ENCODE measurements at regions not wholly inside any gene's neighbourhood (a gene's known extent, or its start where the extent isn't known, plus 50 kb on each side); places are given as distances from the start of the nearest gene placed in this dataset.
A peak's percentile ranks its signal among the peaks of the same experiment; 100 is the strongest.

DNA sequence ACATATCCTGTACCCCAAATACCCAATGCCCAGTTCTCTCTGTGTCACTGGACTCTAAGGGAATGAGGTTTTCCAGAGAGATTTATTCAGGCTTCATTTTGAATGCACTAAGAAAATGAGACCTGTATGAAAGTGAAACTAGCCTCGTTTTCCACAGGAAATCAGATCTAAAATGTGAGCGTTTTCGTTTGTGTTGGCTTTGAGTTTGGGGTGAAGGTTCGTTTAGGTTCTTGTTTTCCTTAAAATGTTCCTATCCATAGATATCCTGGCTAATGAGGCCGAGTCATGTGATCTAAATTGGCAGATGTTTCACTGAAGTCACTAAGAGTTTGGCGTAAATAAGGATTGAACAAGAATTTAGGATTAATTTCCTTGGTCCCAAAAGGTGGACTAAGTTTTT lies 90.9 kb upstream of the BMPER start:
- DNase-seq (ENCODE audit: low spot score): no peak
- peak overlapping the region; percentile 61 for H3K4me3 ChIP-seq
- peak overlapping the region; percentile 56 to 73 for H3K27ac ChIP-seq

DNA sequence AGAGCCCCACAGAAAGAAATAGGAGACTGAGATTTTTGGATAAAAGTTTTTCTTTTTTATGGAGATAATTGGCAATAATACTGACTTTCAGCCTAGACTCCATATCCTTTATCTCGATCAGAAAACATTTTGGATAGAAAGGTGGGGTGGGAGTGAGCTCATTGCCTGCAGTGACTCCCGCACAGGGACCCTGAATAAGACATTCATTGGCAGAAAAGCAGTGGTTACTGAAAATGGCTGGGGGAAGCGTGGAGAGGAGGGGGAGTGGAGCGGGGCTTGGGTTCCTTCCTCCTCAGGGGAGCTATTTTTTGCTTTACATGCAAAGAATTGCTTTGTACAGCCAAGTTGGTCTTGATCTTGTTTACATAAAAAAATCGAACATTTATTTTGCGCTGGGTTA lies 90.4 kb upstream of the BMPER start:
- peak overlapping the region; percentile 61 for H3K4me3 ChIP-seq
- no peak for DNase-seq (ENCODE audit: low spot score)
- peak overlapping the region; percentile 56 to 73 for H3K27ac ChIP-seq
- TF ChIP-seq, protein P1, sequence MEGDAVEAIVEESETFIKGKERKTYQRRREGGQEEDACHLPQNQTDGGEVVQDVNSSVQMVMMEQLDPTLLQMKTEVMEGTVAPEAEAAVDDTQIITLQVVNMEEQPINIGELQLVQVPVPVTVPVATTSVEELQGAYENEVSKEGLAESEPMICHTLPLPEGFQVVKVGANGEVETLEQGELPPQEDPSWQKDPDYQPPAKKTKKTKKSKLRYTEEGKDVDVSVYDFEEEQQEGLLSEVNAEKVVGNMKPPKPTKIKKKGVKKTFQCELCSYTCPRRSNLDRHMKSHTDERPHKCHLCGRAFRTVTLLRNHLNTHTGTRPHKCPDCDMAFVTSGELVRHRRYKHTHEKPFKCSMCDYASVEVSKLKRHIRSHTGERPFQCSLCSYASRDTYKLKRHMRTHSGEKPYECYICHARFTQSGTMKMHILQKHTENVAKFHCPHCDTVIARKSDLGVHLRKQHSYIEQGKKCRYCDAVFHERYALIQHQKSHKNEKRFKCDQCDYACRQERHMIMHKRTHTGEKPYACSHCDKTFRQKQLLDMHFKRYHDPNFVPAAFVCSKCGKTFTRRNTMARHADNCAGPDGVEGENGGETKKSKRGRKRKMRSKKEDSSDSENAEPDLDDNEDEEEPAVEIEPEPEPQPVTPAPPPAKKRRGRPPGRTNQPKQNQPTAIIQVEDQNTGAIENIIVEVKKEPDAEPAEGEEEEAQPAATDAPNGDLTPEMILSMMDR (IDR thresholded peaks at IDR 0.05): no peak

More for the DNA sequence above, 90.9 kb upstream of the BMPER start:
- TF ChIP-seq, protein P1 (IDR thresholded peaks at IDR 0.05): no peak

DNA sequence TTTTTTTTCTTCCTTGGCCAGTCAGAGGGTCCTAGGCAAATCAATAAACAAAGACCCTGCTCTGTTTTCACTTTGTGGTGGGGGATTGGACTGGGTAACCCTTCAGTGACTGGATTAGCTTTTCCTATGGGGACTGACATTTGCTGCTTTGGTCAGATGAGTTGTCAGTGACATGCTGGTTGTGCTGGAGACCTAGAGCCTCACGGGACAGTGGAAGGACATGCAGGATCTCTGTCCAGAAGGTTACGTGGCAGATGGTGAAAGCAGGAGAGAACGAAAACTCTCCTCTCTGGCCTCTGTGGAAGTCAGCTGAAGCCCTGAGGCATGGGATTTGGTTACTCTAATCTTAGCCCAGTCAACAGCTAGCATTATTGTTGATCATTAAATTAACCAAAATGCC lies 90.0 kb upstream of the BMPER start:
- Histone ChIP-seq H3K27ac (peak overlapping the region; percentile 56 to 73), H3K4me3 (peak overlapping the region; percentile 61)
- no peak for DNase-seq (ENCODE audit: low spot score)
- TF ChIP-seq, protein P1 (IDR thresholded peaks at IDR 0.05): no peak

DNA sequence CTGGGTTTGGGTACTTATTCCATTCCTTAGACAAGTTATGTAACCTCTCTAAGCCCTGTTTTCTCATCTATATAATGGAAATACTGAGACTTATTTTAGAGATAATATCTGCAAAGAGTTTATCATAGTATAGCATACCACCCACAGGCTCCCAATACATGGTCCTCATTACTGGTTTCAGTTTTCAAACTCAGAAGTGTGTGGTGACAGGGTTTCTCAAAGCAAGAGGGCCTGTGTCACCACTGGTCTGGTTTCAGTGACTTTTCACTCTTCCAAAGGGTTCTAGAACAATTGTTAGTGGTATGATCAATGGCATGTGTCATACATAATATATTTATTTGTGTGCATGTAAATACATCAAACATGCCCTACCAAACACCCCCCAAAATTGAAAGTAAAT lies 89.2 kb upstream of the BMPER start:
- DNase-seq (ENCODE audit: low spot score): no peak
- Histone ChIP-seq H3K4me3 (no peak overlapping the region), H3K27ac (no peak overlapping the region)
- TF ChIP-seq, protein P1 (IDR thresholded peaks at IDR 0.05): no peak

DNA sequence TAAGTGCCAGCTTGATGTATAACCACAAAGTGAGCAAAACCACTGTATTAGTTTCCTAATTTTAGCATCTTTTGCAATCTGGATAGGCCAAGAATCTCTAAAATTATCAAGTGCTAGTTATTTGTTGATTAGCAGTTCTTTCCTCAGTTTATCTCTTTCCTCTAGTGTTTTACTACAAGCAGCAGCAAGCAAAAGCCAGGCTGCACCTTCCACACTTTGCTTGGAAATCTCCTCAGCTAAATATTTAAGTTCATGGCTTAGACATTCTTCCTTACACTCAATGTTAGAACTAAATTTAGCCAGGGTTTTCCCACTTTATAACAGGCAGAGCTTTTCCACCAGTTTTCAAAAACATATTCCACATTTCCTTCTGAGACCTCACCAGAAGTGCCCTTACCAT lies 85.7 kb upstream of the BMPER start:
- H3K4me3 ChIP-seq: no peak overlapping the region
- no peak for DNase-seq (ENCODE audit: low spot score)
- no peak overlapping the region for H3K27ac ChIP-seq
- TF ChIP-seq, protein P1 (IDR thresholded peaks at IDR 0.05): no peak

DNA sequence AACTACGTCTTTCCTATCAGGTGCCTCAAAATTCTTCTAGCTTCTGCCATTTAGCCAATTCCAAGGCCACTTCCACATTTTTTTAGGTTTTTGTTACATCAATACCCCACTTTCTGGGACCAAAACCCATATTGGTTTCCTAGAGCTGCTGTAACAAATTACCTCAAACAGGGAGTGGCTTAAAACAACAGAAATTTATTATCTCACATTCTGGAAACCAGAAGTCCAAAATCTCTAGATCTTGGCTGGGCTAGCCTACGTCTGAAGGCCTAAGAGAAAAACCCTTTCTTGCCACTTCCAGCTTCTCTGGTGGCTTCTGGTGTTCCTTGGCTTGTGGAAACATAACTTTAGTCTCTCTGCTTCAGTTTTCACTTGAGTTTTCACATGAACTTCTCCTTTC lies 85.1 kb upstream of the BMPER start:
- no peak overlapping the region for H3K4me3 ChIP-seq
- TF ChIP-seq, protein P1 (IDR thresholded peaks at IDR 0.05): no peak
- DNase-seq (ENCODE audit: low spot score): no peak
- H3K27ac ChIP-seq: no peak overlapping the region

DNA sequence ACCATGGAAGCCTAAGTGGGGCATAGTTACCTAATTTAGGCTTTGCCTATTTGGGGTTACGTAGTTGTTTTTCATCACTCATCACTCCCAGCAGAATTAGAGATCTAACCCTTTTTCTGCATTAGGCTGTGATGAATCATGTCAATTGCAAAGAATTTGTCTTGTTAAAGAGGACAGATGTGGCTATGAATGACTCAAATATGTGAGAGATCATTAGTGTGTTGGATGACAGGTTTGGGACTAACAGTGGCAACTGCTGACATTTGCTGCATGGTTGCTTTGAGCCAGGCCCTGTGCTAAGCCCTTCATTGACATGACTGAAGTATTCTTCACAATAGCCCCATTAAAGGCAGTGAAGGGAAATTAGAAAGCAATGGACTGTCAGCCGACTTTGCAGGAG lies 83.4 kb upstream of the BMPER start:
- no peak overlapping the region for H3K4me3 ChIP-seq
- no peak for DNase-seq (ENCODE audit: low spot score)
- TF ChIP-seq, protein P1 (IDR thresholded peaks at IDR 0.05): no peak

More for the DNA sequence above, 83.4 kb upstream of the BMPER start:
- H3K27ac ChIP-seq: no peak overlapping the region
